ENCODE measurements at regions not wholly inside any gene's neighbourhood (a gene's known extent, or its start where the extent isn't known, plus 50 kb on each side); places are given as distances from the start of the nearest gene placed in this dataset.
"Not testable (repeated sequence)": the region's sequence is repeated elsewhere in the genome, so short reads cannot be mapped to it uniquely, and the experiment has no call there.

GRCh38 chr3:125682610-125683009 lies 87.3 kb upstream of the OSBPL11 start:
- TF ChIP-seq EZH2 (IDR thresholded peaks at IDR 0.05; ENCODE audit: borderline replicate concordance, low read length); CTCF (conservative IDR thresholded peaks at IDR 0.05 in 1 of 2, IDR thresholded peaks at IDR 0.05 in 1 of 2; ENCODE audit: extremely low read depth in 1 of 2, insufficient read depth in 1 of 2, low read depth in 1 of 2, low read length in 2 of 2): not testable (repeated sequence)
